Calu3 (cell line): ENCODE measurements at regions not wholly inside any gene's neighbourhood (a gene's known extent, or its start where the extent isn't known, plus 50 kb on each side); places are given as distances from the start of the nearest gene placed in this dataset.
"Not testable (repeated sequence)": the region's sequence is repeated elsewhere in the genome, so short reads cannot be mapped to it uniquely, and the experiment has no call there.

ENCODE experiments used
- BruUV-seq: library from RNA; stranded (reverse); fragments of 400-500 nt; replicated peaks from 2 replicates; lab custom pipeline; 2021; lab: Mats Ljungman, UMichigan
- CTCF ChIA-PET: fragments of 300-600 bp; sonication (Branson Sonifier 250); formaldehyde crosslinking; loops from one replicate; lab custom pipeline; 2022; ENCODE audit warnings: antibody characterized with exemption; lab: Charles Lee
- DNase-seq: peaks from one replicate; pipeline ENCODE4 v3.0.0; 2022
- H3K27ac Mint-ChIP-seq: one replicate; pipeline ENCODE4 v1.8.0; 2022; ENCODE audit warnings: mixed read lengths; ENCODE audit not compliant: unreplicated experiment
- H3K27me3 Mint-ChIP-seq: one replicate; pipeline ENCODE4 v1.8.0; 2022; ENCODE audit warnings: mixed read lengths; ENCODE audit not compliant: unreplicated experiment
- H3K36me3 Mint-ChIP-seq: one replicate; pipeline ENCODE4 v1.8.0; 2022; ENCODE audit warnings: mild to moderate bottlenecking, moderate library complexity, mixed read lengths; ENCODE audit not compliant: insufficient read depth, unreplicated experiment
- H3K4me1 Mint-ChIP-seq: one replicate; pipeline ENCODE4 v1.8.0; 2022; ENCODE audit warnings: mild to moderate bottlenecking, low read depth, mixed read lengths; ENCODE audit not compliant: unreplicated experiment
- H3K4me3 Mint-ChIP-seq: one replicate; pipeline ENCODE4 v1.8.0; 2022; ENCODE audit warnings: mild to moderate bottlenecking, low read depth, moderate library complexity, mixed read lengths; ENCODE audit not compliant: unreplicated experiment
- H3K9me3 Mint-ChIP-seq: one replicate; pipeline ENCODE4 v1.8.0; 2022; ENCODE audit warnings: low read depth, mixed read lengths; ENCODE audit not compliant: unreplicated experiment
- intact Hi-C: fragments of 100-400 bp; cut with micrococcal nuclease; formaldehyde crosslinking; loops from one replicate; pipeline ENCODE4 v1.10.0; 2022; ENCODE audit not compliant: unreplicated experiment
- TF ChIP-seq, protein P1 (sequence below): fragments of 200-600 bp; IDR thresholded peaks from one replicate; pipeline ENCODE4 v1.8.0; 2022; ENCODE audit warnings: antibody characterized with exemption; ENCODE audit not compliant: unreplicated experiment

GRCh38 chr18:1778496-1779178 lies 792.7 kb downstream of the METTL4 start:
- Mint-ChIP-seq H3K27ac (no peak overlapping the region), H3K4me3 (no peak overlapping the region), H3K36me3 (no peaks in the 10 kb centered on the region), H3K9me3 (no peaks in the 10 kb centered on the region), H3K27me3 (no peaks in the 10 kb centered on the region), H3K4me1 (peaks cover 7% of the 10 kb centered on the region)
- no peak for DNase-seq
- CTCF ChIA-PET: interaction anchor here (1.0 kb wide), 1 partner anchor 64 kb away, joined by 3 read pairs; no protein-coding TSS in a partner anchor
- TF ChIP-seq, protein P1, sequence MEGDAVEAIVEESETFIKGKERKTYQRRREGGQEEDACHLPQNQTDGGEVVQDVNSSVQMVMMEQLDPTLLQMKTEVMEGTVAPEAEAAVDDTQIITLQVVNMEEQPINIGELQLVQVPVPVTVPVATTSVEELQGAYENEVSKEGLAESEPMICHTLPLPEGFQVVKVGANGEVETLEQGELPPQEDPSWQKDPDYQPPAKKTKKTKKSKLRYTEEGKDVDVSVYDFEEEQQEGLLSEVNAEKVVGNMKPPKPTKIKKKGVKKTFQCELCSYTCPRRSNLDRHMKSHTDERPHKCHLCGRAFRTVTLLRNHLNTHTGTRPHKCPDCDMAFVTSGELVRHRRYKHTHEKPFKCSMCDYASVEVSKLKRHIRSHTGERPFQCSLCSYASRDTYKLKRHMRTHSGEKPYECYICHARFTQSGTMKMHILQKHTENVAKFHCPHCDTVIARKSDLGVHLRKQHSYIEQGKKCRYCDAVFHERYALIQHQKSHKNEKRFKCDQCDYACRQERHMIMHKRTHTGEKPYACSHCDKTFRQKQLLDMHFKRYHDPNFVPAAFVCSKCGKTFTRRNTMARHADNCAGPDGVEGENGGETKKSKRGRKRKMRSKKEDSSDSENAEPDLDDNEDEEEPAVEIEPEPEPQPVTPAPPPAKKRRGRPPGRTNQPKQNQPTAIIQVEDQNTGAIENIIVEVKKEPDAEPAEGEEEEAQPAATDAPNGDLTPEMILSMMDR: no peak
- no TSS peak for BruUV-seq
- intact Hi-C loops: no loop called here

DNA sequence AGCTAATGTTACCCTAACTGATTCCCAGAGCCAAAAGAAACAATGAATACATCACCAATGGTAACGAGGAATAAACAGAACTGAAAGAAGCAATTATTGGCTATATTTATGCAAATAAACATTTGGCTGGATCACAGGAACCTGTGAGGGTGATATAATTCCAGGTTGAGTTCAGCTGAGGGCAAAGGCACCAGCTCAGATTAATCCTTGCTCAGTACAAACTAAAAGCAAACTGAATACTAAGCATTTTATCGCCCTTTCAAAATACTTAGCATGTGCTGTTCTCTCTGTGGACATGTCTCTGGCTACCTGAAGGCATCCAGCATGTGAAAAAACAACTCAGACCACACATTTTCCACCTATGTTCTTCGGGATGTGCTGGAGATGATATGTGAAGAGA lies 791.7 kb downstream of the METTL4 start:
- Mint-ChIP-seq H3K9me3 (no peaks in the 10 kb centered on the region), H3K4me1 (peaks cover 7% of the 10 kb centered on the region), H3K27me3 (no peaks in the 10 kb centered on the region), H3K27ac (no peak overlapping the region), H3K4me3 (no peak overlapping the region), H3K36me3 (no peaks in the 10 kb centered on the region)
- TF ChIP-seq, protein P1: no peak
- no TSS peak for BruUV-seq
- CTCF ChIA-PET: interaction anchor here (1.0 kb wide), 1 partner anchor 64 kb away, joined by 3 read pairs; no protein-coding TSS in a partner anchor
- no peak for DNase-seq
- intact Hi-C loops: no loop called here

- peaks cover 8% of the 10 kb centered on the region for H3K9me3 Mint-ChIP-seq
- no peak overlapping the region for H3K4me3 Mint-ChIP-seq
- no TSS peak for BruUV-seq
- H3K36me3 Mint-ChIP-seq: no peaks in the 10 kb centered on the region
- intact Hi-C loops: no loop called here
- H3K4me1 Mint-ChIP-seq: peaks cover 9% of the 10 kb centered on the region
- DNase-seq: no peak
- H3K27me3 Mint-ChIP-seq: no peaks in the 10 kb centered on the region
- CTCF ChIA-PET: no interaction called here
- TF ChIP-seq, protein P1: no peak
- H3K27ac Mint-ChIP-seq: no peak overlapping the region
Observed at GRCh38 chr18:1784113-1784512, 787.2 kb downstream of the METTL4 start.

DNA sequence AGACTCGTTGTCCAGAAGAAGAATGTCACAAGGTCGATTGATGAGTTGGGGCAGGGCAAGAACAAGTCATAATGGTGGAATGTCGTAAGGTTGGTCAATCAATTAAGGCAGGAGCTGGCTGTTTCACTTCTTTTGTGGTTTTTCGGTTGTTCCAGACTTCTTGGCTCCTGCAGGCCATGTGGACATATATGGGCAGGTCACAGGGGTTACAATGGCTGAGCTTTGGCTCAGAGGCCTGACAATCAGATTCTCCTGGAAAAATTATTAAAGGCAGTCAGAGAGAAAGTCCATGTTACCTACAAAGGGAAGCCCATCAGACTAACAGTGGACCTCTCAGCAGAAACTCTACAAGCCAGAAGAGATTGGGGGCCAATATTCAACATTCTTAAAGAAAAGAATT lies 785.3 kb downstream of the METTL4 start:
- H3K36me3 Mint-ChIP-seq, H3K27me3 Mint-ChIP-seq, DNase-seq, H3K4me3 Mint-ChIP-seq, H3K4me1 Mint-ChIP-seq, CTCF ChIA-PET, BruUV-seq, H3K9me3 Mint-ChIP-seq, intact Hi-C loops, H3K27ac Mint-ChIP-seq: not testable (repeated sequence)

DNA sequence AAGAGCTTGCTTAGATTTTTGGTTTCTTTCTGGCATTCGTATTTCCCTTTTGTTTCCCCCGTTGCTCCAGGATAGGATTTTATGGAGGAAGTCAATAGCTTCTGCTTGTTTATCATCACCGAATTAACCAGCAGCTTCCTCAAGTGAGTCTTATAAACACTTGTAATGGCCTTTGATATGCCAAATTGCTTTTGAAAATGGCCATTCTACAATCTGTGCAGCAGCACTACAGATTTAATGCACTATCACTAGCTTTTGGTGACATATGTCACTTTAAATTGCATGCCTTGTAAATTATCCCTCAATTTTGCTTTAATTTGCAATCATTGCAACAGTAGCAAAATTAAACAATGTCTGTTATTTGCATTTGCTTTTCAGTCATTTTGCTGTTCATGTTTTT lies 774.7 kb downstream of the METTL4 start:
- intact Hi-C loops: no loop called here
- CTCF ChIA-PET: no interaction called here
- TF ChIP-seq, protein P1: no peak
- Mint-ChIP-seq H3K9me3 (peaks cover 3% of the 10 kb centered on the region), H3K36me3 (no peaks in the 10 kb centered on the region), H3K4me3 (no peak overlapping the region), H3K27ac (no peak overlapping the region), H3K4me1 (no peaks in the 10 kb centered on the region), H3K27me3 (no peaks in the 10 kb centered on the region)
- no peak for DNase-seq
- BruUV-seq: no TSS peak
